ENCODE measurements at regions not wholly inside any gene's neighbourhood (a gene's known extent, or its start where the extent isn't known, plus 50 kb on each side); places are given as distances from the start of the nearest gene placed in this dataset.
A peak's percentile ranks its signal among the peaks of the same experiment; 100 is the strongest.

GRCh38 chr5:34487956-34488355 is 168.2 kb upstream of the RAI14 start:
- no peak for DNase-seq

GRCh38 chr5:34488984-34489383 is 167.1 kb upstream of the RAI14 start:
- no peak for DNase-seq

GRCh38 chr5:34490506-34491250 is 165.4 kb upstream of the RAI14 start:
- DNase-seq, result no peak

- no peak for DNase-seq
These were observed 164.9 kb upstream of the RAI14 start for GRCh38 chr5:34491251-34491620.

GRCh38 chr5:34494111-34494755 is 161.9 kb upstream of the RAI14 start:
- DNase-seq, result no peak

- no peak for DNase-seq
These were observed 160.9 kb upstream of the RAI14 start for GRCh38 chr5:34495178-34495577.

- no peak for DNase-seq
These were observed 159.9 kb upstream of the RAI14 start for GRCh38 chr5:34496260-34496691.

- DNase-seq, result no peak
These were observed 159.2 kb upstream of the RAI14 start for GRCh38 chr5:34496701-34497469.

GRCh38 chr5:34497470-34497808 is 158.7 kb upstream of the RAI14 start:
- no peak for DNase-seq

GRCh38 chr5:34498572-34498971 is 157.6 kb upstream of the RAI14 start:
- no peak for DNase-seq

- peak; percentile 31 for DNase-seq
These were observed 157.0 kb upstream of the RAI14 start for GRCh38 chr5:34499001-34499734.

GRCh38 chr5:34500236-34500847 is 155.8 kb upstream of the RAI14 start:
- DNase-seq, result no peak

GRCh38 chr5:34501016-34501415 is 155.1 kb upstream of the RAI14 start:
- no peak for DNase-seq

- no peak for DNase-seq
These were observed 154.3 kb upstream of the RAI14 start for GRCh38 chr5:34501840-34502239.

- DNase-seq, result no peak
These were observed 153.5 kb upstream of the RAI14 start for GRCh38 chr5:34502581-34502980.

- DNase-seq, result no peak
These were observed 152.5 kb upstream of the RAI14 start for GRCh38 chr5:34503379-34504253.

GRCh38 chr5:34504967-34505366 is 151.2 kb upstream of the RAI14 start:
- DNase-seq, result no peak

- DNase-seq, result no peak
These were observed 150.4 kb upstream of the RAI14 start for GRCh38 chr5:34505731-34506130.

- DNase-seq, result no peak
These were observed 148.2 kb upstream of the RAI14 start for GRCh38 chr5:34507933-34508332.

- no peak for DNase-seq
These were observed 146.7 kb upstream of the RAI14 start for GRCh38 chr5:34509392-34509791.

GRCh38 chr5:34510002-34510401 is 146.1 kb upstream of the RAI14 start:
- DNase-seq, result no peak

- no peak for DNase-seq
These were observed 145.1 kb upstream of the RAI14 start for GRCh38 chr5:34511063-34511462.

All from stimulated activated CD4-positive, alpha-beta T cell treated with anti-CD3 and anti-CD28 coated beads, Interleukin-15, amount 100 ng/mL, for 24 hours (primary cell).